ENCODE measurements at regions not wholly inside any gene's neighbourhood (a gene's known extent, or its start where the extent isn't known, plus 50 kb on each side); places are given as distances from the start of the nearest gene placed in this dataset.

DNA sequence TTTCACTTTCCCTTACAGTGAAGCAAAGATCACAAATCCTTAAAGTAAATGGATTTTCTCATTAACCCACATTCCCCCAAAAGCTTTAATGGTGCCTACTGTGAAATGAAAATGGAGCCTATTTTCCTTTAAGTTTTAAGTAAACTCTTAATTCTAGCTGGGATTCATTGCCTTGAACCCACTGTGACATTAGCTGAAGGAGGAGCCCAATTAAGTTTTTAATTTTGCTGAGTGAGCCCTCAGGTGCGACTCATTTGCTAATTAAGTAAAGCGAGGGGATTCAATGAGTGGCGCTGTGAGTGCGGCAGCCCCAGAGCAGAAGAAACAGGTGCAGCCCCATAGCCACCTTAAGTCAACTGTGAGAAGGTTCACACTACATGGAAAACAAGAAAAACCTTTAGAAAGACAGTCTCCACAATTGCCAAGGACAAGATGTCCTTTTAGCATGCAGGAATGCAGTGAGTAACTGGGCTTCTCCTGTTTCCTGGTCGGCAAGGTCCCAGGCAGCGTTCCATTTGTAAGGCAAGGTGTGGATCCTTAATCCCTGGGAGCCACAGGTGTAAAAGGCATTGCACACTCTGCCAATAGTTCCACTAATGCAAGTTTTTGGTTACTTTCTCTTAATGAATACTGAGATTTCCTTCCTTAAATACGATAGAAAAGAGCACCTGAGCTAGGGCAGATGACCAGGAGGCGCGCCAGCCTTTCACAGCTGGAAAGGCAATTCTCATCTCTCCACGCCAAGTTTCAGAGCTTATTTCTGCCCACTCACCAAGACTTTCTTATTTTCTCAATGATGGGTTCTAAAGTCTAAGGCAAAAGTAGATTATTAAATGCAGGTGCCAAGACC lies 87.7 kb downstream of the TMEM18 start:
- ChIA-PET CTCF (no interaction called here), POLR2A (no interaction called here), RAD21 (ENCODE audit: low non-redundant PET in 1 of 2, low total read pairs in 2 of 2, uncharacterized antibody in 2 of 2, unreplicated experiment in 2 of 2) (no interaction called here)
- DNase-seq (ENCODE audit: low read depth, low spot score) (no peak), ATAC-seq (no peak)
- no peak overlapping the region for H3K9ac ChIP-seq (ENCODE audit: low read length)
- H3K4me2 ChIP-seq (ENCODE audit: low read length): no peak overlapping the region
- no TSS peak for BruUV-seq (replicated peaks)
- no peak overlapping the region for H2AFZ ChIP-seq (ENCODE audit: low read depth, low read length, poor library complexity, severe bottlenecking)
- no peaks in the 10 kb centered on the region for H3K9me2 ChIP-seq (ENCODE audit: insufficient read depth)
- no peaks in the 10 kb centered on the region for H3K36me3 ChIP-seq (ENCODE audit: control insufficient read depth in 1 of 2, insufficient read depth in 2 of 2, low read length in 2 of 2)
- H3K27me3 ChIP-seq (ENCODE audit: insufficient read depth, low read length): no peaks in the 10 kb centered on the region
- H3K4me3 ChIP-seq (replicated peaks in 1 of 2; ENCODE audit: low read depth in 1 of 2, low read length in 2 of 2): no peak overlapping the region
- no peaks in the 10 kb centered on the region for H3K79me2 ChIP-seq (ENCODE audit: insufficient read depth, low read length)
- H3K9me3 ChIP-seq (ENCODE audit: control insufficient read depth in 1 of 2, insufficient read depth in 1 of 2, low read depth in 1 of 2, low read length in 2 of 2): no peaks in the 10 kb centered on the region
- intact Hi-C loops (cut with micrococcal nuclease): no loop called here
- H4K20me1 ChIP-seq (ENCODE audit: insufficient read depth): no peaks in the 10 kb centered on the region
- TF ChIP-seq SIN3A (IDR thresholded peaks at IDR 0.05; ENCODE audit: low read depth) (no peak), CEBPB (IDR thresholded peaks at IDR 0.05; ENCODE audit: low read depth) (no peak), CBX3 (IDR thresholded peaks at IDR 0.05; ENCODE audit: low read depth) (no peak), POLR2AphosphoS5 (IDR thresholded peaks at IDR 0.05; ENCODE audit: low read depth, low read length) (no peak), FOSL1 (IDR thresholded peaks at IDR 0.05; ENCODE audit: low read depth) (no peak), POLR2A (IDR thresholded peaks at IDR 0.05; ENCODE audit: borderline replicate concordance, extremely low read depth, insufficient read depth, insufficient read length) (no peak), ELF1 (IDR thresholded peaks at IDR 0.05; ENCODE audit: borderline replicate concordance, low read depth) (no peak), JUND (IDR thresholded peaks at IDR 0.05) (no peak), SP1 (IDR thresholded peaks at IDR 0.05; ENCODE audit: low read depth) (no peak)
- TF ChIP-seq, protein P1, sequence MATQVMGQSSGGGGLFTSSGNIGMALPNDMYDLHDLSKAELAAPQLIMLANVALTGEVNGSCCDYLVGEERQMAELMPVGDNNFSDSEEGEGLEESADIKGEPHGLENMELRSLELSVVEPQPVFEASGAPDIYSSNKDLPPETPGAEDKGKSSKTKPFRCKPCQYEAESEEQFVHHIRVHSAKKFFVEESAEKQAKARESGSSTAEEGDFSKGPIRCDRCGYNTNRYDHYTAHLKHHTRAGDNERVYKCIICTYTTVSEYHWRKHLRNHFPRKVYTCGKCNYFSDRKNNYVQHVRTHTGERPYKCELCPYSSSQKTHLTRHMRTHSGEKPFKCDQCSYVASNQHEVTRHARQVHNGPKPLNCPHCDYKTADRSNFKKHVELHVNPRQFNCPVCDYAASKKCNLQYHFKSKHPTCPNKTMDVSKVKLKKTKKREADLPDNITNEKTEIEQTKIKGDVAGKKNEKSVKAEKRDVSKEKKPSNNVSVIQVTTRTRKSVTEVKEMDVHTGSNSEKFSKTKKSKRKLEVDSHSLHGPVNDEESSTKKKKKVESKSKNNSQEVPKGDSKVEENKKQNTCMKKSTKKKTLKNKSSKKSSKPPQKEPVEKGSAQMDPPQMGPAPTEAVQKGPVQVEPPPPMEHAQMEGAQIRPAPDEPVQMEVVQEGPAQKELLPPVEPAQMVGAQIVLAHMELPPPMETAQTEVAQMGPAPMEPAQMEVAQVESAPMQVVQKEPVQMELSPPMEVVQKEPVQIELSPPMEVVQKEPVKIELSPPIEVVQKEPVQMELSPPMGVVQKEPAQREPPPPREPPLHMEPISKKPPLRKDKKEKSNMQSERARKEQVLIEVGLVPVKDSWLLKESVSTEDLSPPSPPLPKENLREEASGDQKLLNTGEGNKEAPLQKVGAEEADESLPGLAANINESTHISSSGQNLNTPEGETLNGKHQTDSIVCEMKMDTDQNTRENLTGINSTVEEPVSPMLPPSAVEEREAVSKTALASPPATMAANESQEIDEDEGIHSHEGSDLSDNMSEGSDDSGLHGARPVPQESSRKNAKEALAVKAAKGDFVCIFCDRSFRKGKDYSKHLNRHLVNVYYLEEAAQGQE (IDR thresholded peaks at IDR 0.05; ENCODE audit: low read depth): no peak
- TF ChIP-seq, protein P2, sequence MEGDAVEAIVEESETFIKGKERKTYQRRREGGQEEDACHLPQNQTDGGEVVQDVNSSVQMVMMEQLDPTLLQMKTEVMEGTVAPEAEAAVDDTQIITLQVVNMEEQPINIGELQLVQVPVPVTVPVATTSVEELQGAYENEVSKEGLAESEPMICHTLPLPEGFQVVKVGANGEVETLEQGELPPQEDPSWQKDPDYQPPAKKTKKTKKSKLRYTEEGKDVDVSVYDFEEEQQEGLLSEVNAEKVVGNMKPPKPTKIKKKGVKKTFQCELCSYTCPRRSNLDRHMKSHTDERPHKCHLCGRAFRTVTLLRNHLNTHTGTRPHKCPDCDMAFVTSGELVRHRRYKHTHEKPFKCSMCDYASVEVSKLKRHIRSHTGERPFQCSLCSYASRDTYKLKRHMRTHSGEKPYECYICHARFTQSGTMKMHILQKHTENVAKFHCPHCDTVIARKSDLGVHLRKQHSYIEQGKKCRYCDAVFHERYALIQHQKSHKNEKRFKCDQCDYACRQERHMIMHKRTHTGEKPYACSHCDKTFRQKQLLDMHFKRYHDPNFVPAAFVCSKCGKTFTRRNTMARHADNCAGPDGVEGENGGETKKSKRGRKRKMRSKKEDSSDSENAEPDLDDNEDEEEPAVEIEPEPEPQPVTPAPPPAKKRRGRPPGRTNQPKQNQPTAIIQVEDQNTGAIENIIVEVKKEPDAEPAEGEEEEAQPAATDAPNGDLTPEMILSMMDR (IDR thresholded peaks at IDR 0.05 in 2 of 3, conservative IDR thresholded peaks at IDR 0.05 in 1 of 3; ENCODE audit: borderline replicate concordance in 1 of 3, insufficient read depth in 1 of 3, low read depth in 2 of 3, low read length in 2 of 3): no peak
- TF ChIP-seq, protein P3, sequence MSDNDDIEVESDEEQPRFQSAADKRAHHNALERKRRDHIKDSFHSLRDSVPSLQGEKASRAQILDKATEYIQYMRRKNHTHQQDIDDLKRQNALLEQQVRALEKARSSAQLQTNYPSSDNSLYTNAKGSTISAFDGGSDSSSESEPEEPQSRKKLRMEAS (IDR thresholded peaks at IDR 0.05): no peak
- no peak overlapping the region for H3K27ac ChIP-seq (ENCODE audit: low read depth, low read length)
- no peaks in the 10 kb centered on the region for H3K4me1 ChIP-seq (ENCODE audit: control insufficient read depth in 1 of 2, insufficient read depth in 2 of 2, low read length in 2 of 2)

Data from HCT116 (cell line).